ENCODE measurements at regions not wholly inside any gene's neighbourhood (a gene's known extent, or its start where the extent isn't known, plus 50 kb on each side); places are given as distances from the start of the nearest gene placed in this dataset.

GRCh38 chr1:4584449-4584848 lies 70.0 kb upstream of the AJAP1 start:
- Histone ChIP-seq H3K18ac (ENCODE audit: low read depth, low read length) (no peak overlapping the region), H3K9me1 (ENCODE audit: insufficient read depth, low read length) (no peaks in the 10 kb centered on the region), H3K9me3 (ENCODE audit: control insufficient read depth, insufficient read depth, low read length) (peaks cover 20% of the 10 kb centered on the region), H3K14ac (replicated peaks; ENCODE audit: low read depth, low read length) (no peak overlapping the region), H3K79me1 (ENCODE audit: low read depth in 1 of 2, low read length in 2 of 2) (no peaks in the 10 kb centered on the region), H2AK9ac (replicated peaks; ENCODE audit: low read depth, low read length, poor library complexity) (no peak overlapping the region), H3K9ac (ENCODE audit: low read depth, low read length) (no peak overlapping the region), H4K8ac (ENCODE audit: low read depth in 2 of 2, low read length in 2 of 2) (no peak overlapping the region), H2BK120ac (ENCODE audit: low read depth, low read length) (no peak overlapping the region), H4K5ac (ENCODE audit: low read depth, low read length) (no peak overlapping the region), H2AFZ (replicated peaks; ENCODE audit: low read length, poor library complexity) (no peak overlapping the region), H3K27ac (ENCODE audit: insufficient read depth, low read length) (no peak overlapping the region), H3K4me1 (ENCODE audit: control insufficient read depth, insufficient read depth, low read length) (no peaks in the 10 kb centered on the region), H3K27me3 (ENCODE audit: control insufficient read depth, insufficient read depth, low read length) (no peaks in the 10 kb centered on the region), H2AK5ac (ENCODE audit: low read depth, low read length) (no peak overlapping the region), H3K4me2 (ENCODE audit: low read depth, low read length) (no peak overlapping the region), H3K36me3 (ENCODE audit: control insufficient read depth, insufficient read depth, low read length) (no peaks in the 10 kb centered on the region), H4K20me1 (ENCODE audit: insufficient read depth, low read length) (no peaks in the 10 kb centered on the region), H2BK20ac (ENCODE audit: low read depth, low read length) (no peak overlapping the region), H3K23ac (ENCODE audit: low read depth, low read length) (no peak overlapping the region), H4K91ac (ENCODE audit: insufficient read depth, low read depth, low read length) (no peak overlapping the region), H2BK5ac (ENCODE audit: low read depth, low read length, poor library complexity, severe bottlenecking) (no peak overlapping the region), H3K56ac (ENCODE audit: extremely low read depth, insufficient read depth, low read length) (no peak overlapping the region), H3K4ac (ENCODE audit: low read depth, low read length) (no peak overlapping the region), H2BK15ac (ENCODE audit: low read depth, low read length) (no peak overlapping the region), H3K4me3 (ENCODE audit: insufficient read depth, low read depth, low read length) (no peak overlapping the region)
- dilution Hi-C loops (cut with HindIII; ENCODE audit: low sequenced_read_pairs, unreplicated experiment) (no loop called here), in situ Hi-C loops (cut with MboI; ENCODE audit: low sequenced_read_pairs) (no loop called here), intact Hi-C loops (cut with micrococcal nuclease) (no loop called here)
- ATAC-seq (ENCODE audit: low read depth), result no peak
- TF ChIP-seq RAD21 (IDR thresholded peaks at IDR 0.05; ENCODE audit: low read length) (no peak), CEBPB (IDR thresholded peaks at IDR 0.05; ENCODE audit: low read depth, low read length) (no peak), MXI1 (IDR thresholded peaks at IDR 0.05; ENCODE audit: borderline replicate concordance, low read depth, low read length) (no peak), CHD1 (IDR thresholded peaks at IDR 0.05; ENCODE audit: low read depth, low read length) (no peak), MAZ (IDR thresholded peaks at IDR 0.05; ENCODE audit: borderline replicate concordance, low read depth, low read length) (no peak), BHLHE40 (IDR thresholded peaks at IDR 0.05; ENCODE audit: low read depth, low read length) (no peak), MAFK (IDR thresholded peaks at IDR 0.05; ENCODE audit: low read depth, low read length) (no peak), NFE2L2 (IDR thresholded peaks at IDR 0.05; ENCODE audit: low read depth, low read length) (no peak), RFX5 (IDR thresholded peaks at IDR 0.05; ENCODE audit: low read depth, low read length) (no peak)
- TF ChIP-seq, protein P1, sequence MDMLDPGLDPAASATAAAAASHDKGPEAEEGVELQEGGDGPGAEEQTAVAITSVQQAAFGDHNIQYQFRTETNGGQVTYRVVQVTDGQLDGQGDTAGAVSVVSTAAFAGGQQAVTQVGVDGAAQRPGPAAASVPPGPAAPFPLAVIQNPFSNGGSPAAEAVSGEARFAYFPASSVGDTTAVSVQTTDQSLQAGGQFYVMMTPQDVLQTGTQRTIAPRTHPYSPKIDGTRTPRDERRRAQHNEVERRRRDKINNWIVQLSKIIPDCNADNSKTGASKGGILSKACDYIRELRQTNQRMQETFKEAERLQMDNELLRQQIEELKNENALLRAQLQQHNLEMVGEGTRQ (IDR thresholded peaks at IDR 0.05; ENCODE audit: low read depth, low read length), result no peak
- TF ChIP-seq, protein P2, sequence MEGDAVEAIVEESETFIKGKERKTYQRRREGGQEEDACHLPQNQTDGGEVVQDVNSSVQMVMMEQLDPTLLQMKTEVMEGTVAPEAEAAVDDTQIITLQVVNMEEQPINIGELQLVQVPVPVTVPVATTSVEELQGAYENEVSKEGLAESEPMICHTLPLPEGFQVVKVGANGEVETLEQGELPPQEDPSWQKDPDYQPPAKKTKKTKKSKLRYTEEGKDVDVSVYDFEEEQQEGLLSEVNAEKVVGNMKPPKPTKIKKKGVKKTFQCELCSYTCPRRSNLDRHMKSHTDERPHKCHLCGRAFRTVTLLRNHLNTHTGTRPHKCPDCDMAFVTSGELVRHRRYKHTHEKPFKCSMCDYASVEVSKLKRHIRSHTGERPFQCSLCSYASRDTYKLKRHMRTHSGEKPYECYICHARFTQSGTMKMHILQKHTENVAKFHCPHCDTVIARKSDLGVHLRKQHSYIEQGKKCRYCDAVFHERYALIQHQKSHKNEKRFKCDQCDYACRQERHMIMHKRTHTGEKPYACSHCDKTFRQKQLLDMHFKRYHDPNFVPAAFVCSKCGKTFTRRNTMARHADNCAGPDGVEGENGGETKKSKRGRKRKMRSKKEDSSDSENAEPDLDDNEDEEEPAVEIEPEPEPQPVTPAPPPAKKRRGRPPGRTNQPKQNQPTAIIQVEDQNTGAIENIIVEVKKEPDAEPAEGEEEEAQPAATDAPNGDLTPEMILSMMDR (conservative IDR thresholded peaks at IDR 0.05; ENCODE audit: low read depth, low read length), result no peak
- TF ChIP-seq, protein P3, sequence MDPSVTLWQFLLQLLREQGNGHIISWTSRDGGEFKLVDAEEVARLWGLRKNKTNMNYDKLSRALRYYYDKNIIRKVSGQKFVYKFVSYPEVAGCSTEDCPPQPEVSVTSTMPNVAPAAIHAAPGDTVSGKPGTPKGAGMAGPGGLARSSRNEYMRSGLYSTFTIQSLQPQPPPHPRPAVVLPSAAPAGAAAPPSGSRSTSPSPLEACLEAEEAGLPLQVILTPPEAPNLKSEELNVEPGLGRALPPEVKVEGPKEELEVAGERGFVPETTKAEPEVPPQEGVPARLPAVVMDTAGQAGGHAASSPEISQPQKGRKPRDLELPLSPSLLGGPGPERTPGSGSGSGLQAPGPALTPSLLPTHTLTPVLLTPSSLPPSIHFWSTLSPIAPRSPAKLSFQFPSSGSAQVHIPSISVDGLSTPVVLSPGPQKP (IDR thresholded peaks at IDR 0.05; ENCODE audit: borderline replicate concordance, low read depth, low read length), result no peak
- ChIA-PET POLR2A (ENCODE audit: unreplicated experiment) (no interaction called here), CTCF (no interaction called here)
- DNase-seq, result no peak
- WGBS, 2 experiments (ENCODE audit: extremely low coverage in 2 of 2, insufficient read length in 1 of 2), result 44% methylated on average over 1 of the region's 5 CpGs; no CpG with 5 or more reads in 1 of the 2 experiments
- no TSS peak for BruUV-seq (replicated peaks)
